Activated T-helper 17 cell treated with anti-CD3 and anti-CD28 coated beads, Interleukin-2, amount 50 U/mL, for 72 hours (primary cell): ENCODE measurements at regions not wholly inside any gene's neighbourhood (a gene's known extent, or its start where the extent isn't known, plus 50 kb on each side); places are given as distances from the start of the nearest gene placed in this dataset.

Source experiments
- ATAC-seq: fragments of 150-1000 bp; cut with Tn5 transposase; replicated peaks from 2 replicates; pipeline ENCODE4 v1.10.0; 2021; ENCODE audit warnings: mild to moderate bottlenecking, moderate library complexity
- H3K27ac Mint-ChIP-seq: one replicate; pipeline ENCODE4 v1.8.0; 2022; ENCODE audit warnings: mixed read lengths
- H3K27me3 Mint-ChIP-seq: one replicate; pipeline ENCODE4 v1.8.0; 2022; ENCODE audit warnings: mixed read lengths
- H3K36me3 Mint-ChIP-seq: one replicate; pipeline ENCODE4 v1.8.0; 2022; ENCODE audit warnings: low read depth, mild to moderate bottlenecking, mixed read lengths
- H3K4me1 Mint-ChIP-seq: one replicate; pipeline ENCODE4 v1.8.0; 2022; ENCODE audit warnings: mixed read lengths
- H3K4me3 Mint-ChIP-seq: one replicate; pipeline ENCODE4 v1.8.0; 2022; ENCODE audit warnings: mild to moderate bottlenecking, mixed read lengths
- H3K9me3 Mint-ChIP-seq: one replicate; pipeline ENCODE4 v1.8.0; 2022; ENCODE audit warnings: mixed read lengths

- ATAC-seq, result no peak
- H3K4me3 Mint-ChIP-seq, result no peak overlapping the region
- no peak overlapping the region for H3K27ac Mint-ChIP-seq
- H3K36me3 Mint-ChIP-seq, result no peaks in the 10 kb centered on the region
- H3K27me3 Mint-ChIP-seq, result peaks cover 45% of the 10 kb centered on the region
- no peaks in the 10 kb centered on the region for H3K4me1 Mint-ChIP-seq
- H3K9me3 Mint-ChIP-seq, result no peaks in the 10 kb centered on the region
Measured at GRCh38 chr3:126274735-126275619, 82.2 kb downstream of the KLF15 start.

DNA sequence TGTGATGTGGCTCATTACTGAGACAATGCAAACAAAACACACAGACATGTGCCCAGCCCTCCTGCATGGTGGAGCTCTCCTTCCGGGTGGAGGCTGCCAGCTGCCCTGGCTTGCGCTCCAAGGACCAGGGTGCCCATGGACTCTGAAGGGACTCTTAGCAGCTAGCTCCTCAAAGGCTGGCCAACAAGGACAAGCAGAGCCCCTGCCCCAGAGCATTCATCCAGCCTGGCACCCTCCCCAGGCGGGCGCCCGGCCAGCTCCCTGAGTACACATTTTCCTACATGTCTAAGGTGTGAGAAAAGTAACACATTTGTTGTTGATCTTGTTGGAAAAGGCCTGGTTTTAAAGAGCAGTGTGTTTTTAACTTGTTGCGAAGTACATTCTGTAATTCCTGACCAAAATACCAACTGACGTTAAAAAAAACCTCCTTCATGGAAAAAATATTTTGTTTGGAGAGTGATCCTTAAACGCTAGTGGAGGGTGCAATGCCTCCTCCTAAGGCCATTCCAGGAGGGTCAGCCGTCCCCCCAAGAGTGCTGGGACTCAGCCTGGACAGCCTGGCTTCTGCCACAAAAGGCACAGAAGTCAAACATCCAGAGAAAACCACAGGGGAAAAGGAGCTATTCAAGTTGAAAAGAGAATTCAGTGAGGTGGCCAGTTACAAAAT, 86.9 kb downstream of the KLF15 start:
- peaks cover 45% of the 10 kb centered on the region for H3K27me3 Mint-ChIP-seq

GRCh38 chr3:126269354-126269753, 87.9 kb downstream of the KLF15 start:
- no peaks in the 10 kb centered on the region for H3K9me3 Mint-ChIP-seq
- no peak overlapping the region for H3K4me3 Mint-ChIP-seq
- H3K27me3 Mint-ChIP-seq, result peaks cover 40% of the 10 kb centered on the region
- no peaks in the 10 kb centered on the region for H3K36me3 Mint-ChIP-seq
- no peak for ATAC-seq
- no peaks in the 10 kb centered on the region for H3K4me1 Mint-ChIP-seq
- no peak overlapping the region for H3K27ac Mint-ChIP-seq

More for the DNA sequence above, 86.9 kb downstream of the KLF15 start:
- H3K9me3 Mint-ChIP-seq, result no peaks in the 10 kb centered on the region
- no peaks in the 10 kb centered on the region for H3K36me3 Mint-ChIP-seq
- H3K27ac Mint-ChIP-seq, result no peak overlapping the region
- H3K4me3 Mint-ChIP-seq, result no peak overlapping the region
- no peaks in the 10 kb centered on the region for H3K4me1 Mint-ChIP-seq
- no peak for ATAC-seq

DNA sequence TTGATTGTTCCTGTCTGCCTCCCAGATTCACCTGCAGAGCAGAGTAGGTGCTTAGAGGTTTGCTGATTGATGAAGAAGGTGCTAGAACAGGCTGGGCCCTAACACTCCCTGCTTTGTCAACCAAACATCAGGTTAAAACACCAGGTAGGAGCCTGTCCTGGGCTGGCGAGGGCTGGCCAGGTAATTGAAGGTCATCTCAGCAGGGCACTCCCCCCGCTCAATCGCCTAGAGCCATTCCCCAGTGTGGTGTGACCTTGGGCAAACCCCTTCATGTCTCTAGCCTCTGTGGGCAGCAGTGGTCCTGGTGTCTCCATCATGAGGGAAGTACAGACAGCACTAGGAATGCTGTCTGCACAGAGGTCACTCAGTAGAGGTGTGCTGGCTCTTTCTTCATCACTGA, 88.3 kb downstream of the KLF15 start:
- Mint-ChIP-seq H3K4me3 (no peak overlapping the region), H3K9me3 (no peaks in the 10 kb centered on the region), H3K4me1 (no peaks in the 10 kb centered on the region), H3K27me3 (peaks cover 35% of the 10 kb centered on the region), H3K27ac (no peak overlapping the region), H3K36me3 (no peaks in the 10 kb centered on the region)
- no peak for ATAC-seq

DNA sequence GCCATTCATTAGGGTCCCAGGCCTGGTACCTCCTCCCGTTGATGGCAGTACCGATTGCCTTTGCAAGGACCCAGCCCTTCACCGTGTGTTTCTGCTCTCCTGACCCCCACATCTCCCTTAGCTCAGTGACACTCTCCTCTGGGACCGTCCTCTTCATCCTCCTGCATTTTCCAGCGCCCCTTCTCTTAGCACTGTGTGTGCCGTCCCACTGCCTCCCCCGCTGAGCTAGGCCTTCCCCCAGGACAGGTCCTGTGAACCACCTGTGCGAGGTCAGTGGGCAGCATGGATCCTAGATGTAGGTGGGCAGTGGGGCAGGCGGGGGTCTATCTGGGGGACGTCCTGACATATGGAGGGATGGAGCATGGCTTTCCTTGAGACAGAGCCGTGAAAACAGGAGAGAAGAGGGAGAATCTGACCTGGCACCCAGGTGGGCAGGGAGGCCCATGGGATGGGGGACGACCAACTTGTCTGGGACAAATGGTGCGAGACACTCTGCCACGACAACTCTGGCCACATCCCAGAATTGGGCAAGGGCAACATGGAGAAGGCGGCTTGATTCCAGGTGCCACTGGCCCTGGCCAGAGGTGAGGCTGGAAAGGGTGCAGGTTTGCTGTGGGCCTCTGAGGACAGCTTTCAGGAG, 87.7 kb upstream of the ALDH1L1 start:
- peaks cover 29% of the 10 kb centered on the region for H3K27me3 Mint-ChIP-seq
- H3K9me3 Mint-ChIP-seq, result no peaks in the 10 kb centered on the region
- H3K4me3 Mint-ChIP-seq, result no peak overlapping the region
- no peaks in the 10 kb centered on the region for H3K4me1 Mint-ChIP-seq
- H3K36me3 Mint-ChIP-seq, result no peaks in the 10 kb centered on the region
- H3K27ac Mint-ChIP-seq, result no peak overlapping the region
- ATAC-seq, result no peak

DNA sequence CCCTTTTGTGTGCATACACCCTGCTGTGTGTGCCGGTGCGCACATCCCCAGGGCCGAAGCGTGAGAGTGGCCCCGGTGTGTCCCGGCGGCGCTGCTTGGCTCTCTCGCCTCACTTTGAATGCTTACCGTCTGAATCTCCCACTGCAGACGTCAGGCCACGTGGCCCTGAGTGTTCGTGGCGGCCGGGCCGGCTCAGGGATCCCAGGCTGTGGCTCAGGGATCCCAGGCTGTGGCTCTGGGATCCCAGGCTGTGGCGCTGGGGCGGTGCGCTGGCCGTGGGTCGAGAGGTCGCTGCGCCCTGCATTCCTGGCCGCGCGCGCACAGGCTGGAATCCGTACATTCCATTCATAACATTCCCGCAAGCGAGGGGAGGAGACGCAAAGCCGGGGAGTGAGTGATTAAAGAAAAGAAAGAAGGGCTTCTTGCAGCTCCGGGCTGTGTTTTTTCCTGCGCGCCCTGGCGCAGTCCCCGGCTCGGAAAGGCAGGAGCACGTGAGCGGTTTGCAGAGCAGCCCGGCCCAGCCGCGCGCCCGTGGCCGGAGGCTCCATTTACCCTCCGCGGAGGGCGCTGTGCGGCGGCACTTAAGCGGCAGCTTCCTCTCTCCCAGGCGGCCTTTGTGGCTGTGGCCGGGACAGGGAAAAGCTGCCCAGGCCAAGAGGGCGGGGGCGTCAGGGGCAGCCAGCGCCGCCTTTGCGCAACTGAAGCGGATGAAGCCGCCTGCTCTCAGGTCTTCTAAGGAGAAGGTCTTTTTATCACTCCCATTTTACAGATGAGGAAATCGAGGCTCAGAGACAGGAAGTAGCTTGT, 87.0 kb upstream of the ALDH1L1 start:
- H3K4me1 Mint-ChIP-seq, result no peaks in the 10 kb centered on the region
- peaks cover 30% of the 10 kb centered on the region for H3K27me3 Mint-ChIP-seq
- H3K27ac Mint-ChIP-seq, result no peak overlapping the region
- no peaks in the 10 kb centered on the region for H3K36me3 Mint-ChIP-seq
- H3K9me3 Mint-ChIP-seq, result no peaks in the 10 kb centered on the region
- ATAC-seq, result no peak
- H3K4me3 Mint-ChIP-seq, result no peak overlapping the region

DNA sequence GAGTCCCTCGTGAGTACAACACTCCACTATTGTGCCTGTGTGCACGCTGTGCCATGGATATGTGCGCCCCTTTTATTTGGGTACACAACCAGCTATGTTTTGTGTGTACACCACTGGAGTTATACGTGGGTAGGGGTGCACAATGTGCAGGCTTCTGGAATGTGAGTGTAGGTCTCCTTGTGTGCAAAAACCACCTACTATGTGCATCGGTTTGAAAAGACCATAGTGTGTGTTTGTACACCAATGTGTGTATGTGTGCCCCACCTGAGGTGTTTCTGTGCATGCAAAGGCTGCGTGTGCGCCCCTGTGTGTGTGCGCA, 86.4 kb upstream of the ALDH1L1 start:
- no peak overlapping the region for H3K4me3 Mint-ChIP-seq
- ATAC-seq, result no peak
- H3K36me3 Mint-ChIP-seq, result no peaks in the 10 kb centered on the region

GRCh38 chr3:126266291-126266840, 86.0 kb upstream of the ALDH1L1 start:
- Mint-ChIP-seq H3K27me3 (peaks cover 29% of the 10 kb centered on the region), H3K4me1 (no peaks in the 10 kb centered on the region), H3K36me3 (no peaks in the 10 kb centered on the region), H3K27ac (no peak overlapping the region), H3K4me3 (no peak overlapping the region), H3K9me3 (no peaks in the 10 kb centered on the region)
- no peak for ATAC-seq

More for the DNA sequence above, 86.4 kb upstream of the ALDH1L1 start:
- H3K9me3 Mint-ChIP-seq, result no peaks in the 10 kb centered on the region
- H3K27ac Mint-ChIP-seq, result no peak overlapping the region
- H3K27me3 Mint-ChIP-seq, result peaks cover 30% of the 10 kb centered on the region
- H3K4me1 Mint-ChIP-seq, result no peaks in the 10 kb centered on the region

GRCh38 chr3:126264952-126265351, 84.6 kb upstream of the ALDH1L1 start:
- no peaks in the 10 kb centered on the region for H3K9me3 Mint-ChIP-seq
- H3K27ac Mint-ChIP-seq, result no peak overlapping the region
- no peak for ATAC-seq
- H3K4me1 Mint-ChIP-seq, result no peaks in the 10 kb centered on the region
- H3K4me3 Mint-ChIP-seq, result no peak overlapping the region
- no peaks in the 10 kb centered on the region for H3K36me3 Mint-ChIP-seq
- H3K27me3 Mint-ChIP-seq, result peaks cover 30% of the 10 kb centered on the region

DNA sequence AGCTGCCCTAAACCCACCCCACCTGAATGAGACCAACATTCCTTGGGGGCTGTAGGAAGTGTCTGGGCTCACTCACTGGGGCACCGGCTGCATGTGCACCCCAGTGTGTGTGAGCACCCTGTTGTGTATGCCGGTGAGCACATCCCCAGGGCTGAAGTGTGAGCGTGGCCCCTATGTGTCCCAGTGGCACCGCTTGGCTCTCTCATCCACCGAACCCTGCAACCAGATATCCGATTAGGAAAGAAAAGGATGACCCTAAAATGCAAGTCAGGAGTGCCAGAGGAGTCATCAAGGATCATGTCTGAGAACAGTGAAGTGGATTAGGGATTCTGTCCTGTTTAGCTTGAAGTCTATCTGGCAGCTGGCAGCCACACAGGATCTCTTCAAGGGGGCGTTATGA, 84.0 kb upstream of the ALDH1L1 start:
- Mint-ChIP-seq H3K36me3 (no peaks in the 10 kb centered on the region), H3K9me3 (no peaks in the 10 kb centered on the region), H3K4me3 (no peak overlapping the region), H3K27me3 (peaks cover 28% of the 10 kb centered on the region), H3K4me1 (no peaks in the 10 kb centered on the region), H3K27ac (no peak overlapping the region)
- no peak for ATAC-seq

GRCh38 chr3:126263971-126264370, 83.6 kb upstream of the ALDH1L1 start:
- Mint-ChIP-seq H3K4me1 (no peaks in the 10 kb centered on the region), H3K27me3 (peaks cover 24% of the 10 kb centered on the region), H3K27ac (no peak overlapping the region), H3K36me3 (no peaks in the 10 kb centered on the region), H3K9me3 (no peaks in the 10 kb centered on the region), H3K4me3 (no peak overlapping the region)
- ATAC-seq, result no peak

DNA sequence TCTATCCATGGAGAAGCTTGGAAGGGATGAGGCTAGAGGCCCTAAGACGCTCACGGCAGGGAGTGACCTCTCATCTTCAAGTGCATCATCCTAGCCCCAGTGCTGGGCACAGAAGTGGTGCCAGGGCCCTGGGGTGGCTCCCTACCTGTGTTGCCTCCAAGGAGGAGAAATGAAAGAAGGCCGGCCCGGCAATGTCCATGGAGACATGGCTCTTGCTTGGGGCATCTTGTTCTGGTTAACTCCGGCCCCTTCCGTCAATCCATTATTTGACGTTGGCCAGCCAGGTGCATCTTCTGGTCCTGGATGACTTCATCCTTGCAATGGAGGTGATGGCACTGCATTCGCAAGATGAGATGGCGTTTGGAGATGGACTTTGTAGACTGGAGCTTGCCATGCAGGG, 83.2 kb upstream of the ALDH1L1 start:
- ATAC-seq, result no peak
- H3K27me3 Mint-ChIP-seq, result peaks cover 23% of the 10 kb centered on the region
- H3K4me3 Mint-ChIP-seq, result no peak overlapping the region
- H3K36me3 Mint-ChIP-seq, result no peaks in the 10 kb centered on the region
- no peaks in the 10 kb centered on the region for H3K4me1 Mint-ChIP-seq
- H3K27ac Mint-ChIP-seq, result no peak overlapping the region
- H3K9me3 Mint-ChIP-seq, result no peaks in the 10 kb centered on the region

- H3K4me1 Mint-ChIP-seq, result no peaks in the 10 kb centered on the region
- no peaks in the 10 kb centered on the region for H3K36me3 Mint-ChIP-seq
- H3K27me3 Mint-ChIP-seq, result peaks cover 15% of the 10 kb centered on the region
- H3K27ac Mint-ChIP-seq, result no peak overlapping the region
- no peak overlapping the region for H3K4me3 Mint-ChIP-seq
- ATAC-seq, result no peak
- no peaks in the 10 kb centered on the region for H3K9me3 Mint-ChIP-seq
Measured at GRCh38 chr3:126262227-126262626, 81.8 kb upstream of the ALDH1L1 start.

DNA sequence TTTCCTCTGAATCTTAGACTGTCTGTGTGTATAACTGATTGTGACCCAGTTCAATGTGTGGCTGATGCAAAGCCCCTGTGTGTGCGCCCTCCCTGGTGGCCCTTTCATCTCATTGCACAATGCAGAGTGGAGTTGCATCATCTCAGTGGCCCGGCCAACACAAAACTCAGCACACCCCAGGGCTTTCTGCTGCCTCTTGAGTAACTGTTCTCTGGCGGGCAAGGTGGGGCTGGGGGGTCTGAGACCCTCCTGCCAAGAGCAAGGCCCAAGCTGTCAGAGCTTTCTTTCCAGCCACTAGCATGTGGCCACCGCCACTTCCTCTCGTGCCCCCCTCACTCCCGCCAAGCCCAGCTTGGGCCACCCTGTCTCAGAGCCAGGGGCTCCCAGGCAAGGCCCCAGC, 80.7 kb upstream of the ALDH1L1 start:
- Mint-ChIP-seq H3K4me3 (no peak overlapping the region), H3K36me3 (no peaks in the 10 kb centered on the region), H3K4me1 (no peaks in the 10 kb centered on the region), H3K9me3 (no peaks in the 10 kb centered on the region), H3K27ac (no peak overlapping the region), H3K27me3 (peaks cover 11% of the 10 kb centered on the region)
- no peak for ATAC-seq
